ENCODE measurements at regions not wholly inside any gene's neighbourhood (a gene's known extent, or its start where the extent isn't known, plus 50 kb on each side); places are given as distances from the start of the nearest gene placed in this dataset.

GRCh38 chr10:107487284-107487683 lies 322.8 kb upstream of the SORCS1 start:
- Histone ChIP-seq H3K9ac (ENCODE audit: low read depth in 1 of 2, low read length in 2 of 2) (no peak overlapping the region), H3K27me3 (ENCODE audit: control insufficient read depth in 4 of 4, insufficient read depth in 4 of 4, low read length in 3 of 4) (no peaks in the 10 kb centered on the region), H3K4me1 (ENCODE audit: control insufficient read depth in 4 of 4, insufficient read depth in 4 of 4, low read length in 3 of 4) (peaks cover 0 to 14% (median 7%) of the 10 kb centered on the region in 4 donors), H3K9me3 (ENCODE audit: control insufficient read depth in 4 of 4, low read length in 3 of 4) (no peaks in the 10 kb centered on the region), H3K27ac (ENCODE audit: low read depth in 1 of 2, low read length in 2 of 2) (no peak overlapping the region), H3K4me3 (ENCODE audit: low read depth in 1 of 3, low read length in 3 of 3) (no peak overlapping the region), H3K36me3 (ENCODE audit: control insufficient read depth in 4 of 4, insufficient read depth in 3 of 4, low read depth in 1 of 4, low read length in 3 of 4) (no peaks in the 10 kb centered on the region)
- TF ChIP-seq FOXA1 (IDR thresholded peaks at IDR 0.05): no peak
- TF ChIP-seq FOXA2 (IDR thresholded peaks at IDR 0.05): no peak
- TF ChIP-seq GABPA (IDR thresholded peaks at IDR 0.05 in 1 of 2, conservative IDR thresholded peaks at IDR 0.05 in 1 of 2): no peak
- no peak for TF ChIP-seq YY1 (IDR thresholded peaks at IDR 0.05)
- DNase-seq (ENCODE audit: low spot score): no peak
- WGBS: 71% methylated on average over 4 of the region's 4 CpGs

GRCh38 chr10:107485019-107485418 lies 320.5 kb upstream of the SORCS1 start:
- 82% methylated on average over 2 of the region's 2 CpGs for WGBS
- TF ChIP-seq GABPA (IDR thresholded peaks at IDR 0.05 in 1 of 2, conservative IDR thresholded peaks at IDR 0.05 in 1 of 2) (no peak), REST (IDR thresholded peaks at IDR 0.05) (no peak), NR2F2 (IDR thresholded peaks at IDR 0.05) (no peak), JUND (IDR thresholded peaks at IDR 0.05) (no peak), RXRA (IDR thresholded peaks at IDR 0.05) (no peak), HNF4A (conservative IDR thresholded peaks at IDR 0.05) (no peak)
- H3K9me3 ChIP-seq (ENCODE audit: control insufficient read depth in 4 of 4, low read length in 3 of 4): no peaks in the 10 kb centered on the region

GRCh38 chr10:107481881-107482280 lies 317.4 kb upstream of the SORCS1 start:
- no peak for DNase-seq (ENCODE audit: low spot score)
- Histone ChIP-seq H3K27ac (ENCODE audit: low read depth in 1 of 2, low read length in 2 of 2) (no peak overlapping the region), H3K9me3 (ENCODE audit: control insufficient read depth in 4 of 4, low read length in 3 of 4) (no peaks in the 10 kb centered on the region), H3K4me1 (ENCODE audit: control insufficient read depth in 4 of 4, insufficient read depth in 4 of 4, low read length in 3 of 4) (no peaks in the 10 kb centered on the region), H3K9ac (ENCODE audit: low read depth in 1 of 2, low read length in 2 of 2) (no peak overlapping the region), H3K36me3 (ENCODE audit: control insufficient read depth in 4 of 4, insufficient read depth in 3 of 4, low read depth in 1 of 4, low read length in 3 of 4) (no peaks in the 10 kb centered on the region), H3K27me3 (ENCODE audit: control insufficient read depth in 4 of 4, insufficient read depth in 4 of 4, low read length in 3 of 4) (no peaks in the 10 kb centered on the region), H3K4me3 (ENCODE audit: low read depth in 1 of 3, low read length in 3 of 3) (no peak overlapping the region)
- no peak for TF ChIP-seq YY1 (IDR thresholded peaks at IDR 0.05)
- TF ChIP-seq RXRA (IDR thresholded peaks at IDR 0.05): no peak
- 93% methylated on average over 7 of the region's 7 CpGs for WGBS

More at GRCh38 chr10:107485019-107485418, 320.5 kb upstream of the SORCS1 start:
- no peak overlapping the region for H3K4me3 ChIP-seq (ENCODE audit: low read depth in 1 of 3, low read length in 3 of 3)
- DNase-seq (ENCODE audit: low spot score): no peak
- no peak overlapping the region for H3K9ac ChIP-seq (ENCODE audit: low read depth in 1 of 2, low read length in 2 of 2)
- H3K27me3 ChIP-seq (ENCODE audit: control insufficient read depth in 4 of 4, insufficient read depth in 4 of 4, low read length in 3 of 4): no peaks in the 10 kb centered on the region
- H3K4me1 ChIP-seq (ENCODE audit: control insufficient read depth in 4 of 4, insufficient read depth in 4 of 4, low read length in 3 of 4): peaks cover 0 to under 1% (median 0%) of the 10 kb centered on the region in 4 donors
- no peaks in the 10 kb centered on the region for H3K36me3 ChIP-seq (ENCODE audit: control insufficient read depth in 4 of 4, insufficient read depth in 3 of 4, low read depth in 1 of 4, low read length in 3 of 4)
- H3K27ac ChIP-seq (ENCODE audit: low read depth in 1 of 2, low read length in 2 of 2): no peak overlapping the region

GRCh38 chr10:107481224-107481623 lies 316.7 kb upstream of the SORCS1 start:
- Histone ChIP-seq H3K9ac (ENCODE audit: low read depth in 1 of 2, low read length in 2 of 2) (no peak overlapping the region), H3K4me1 (ENCODE audit: control insufficient read depth in 4 of 4, insufficient read depth in 4 of 4, low read length in 3 of 4) (peaks cover 0 to 5% (median 3%) of the 10 kb centered on the region in 4 donors), H3K27ac (ENCODE audit: low read depth in 1 of 2, low read length in 2 of 2) (no peak overlapping the region), H3K9me3 (ENCODE audit: control insufficient read depth in 4 of 4, low read length in 3 of 4) (no peaks in the 10 kb centered on the region), H3K27me3 (ENCODE audit: control insufficient read depth in 4 of 4, insufficient read depth in 4 of 4, low read length in 3 of 4) (no peaks in the 10 kb centered on the region), H3K4me3 (ENCODE audit: low read depth in 1 of 3, low read length in 3 of 3) (no peak overlapping the region), H3K36me3 (ENCODE audit: control insufficient read depth in 4 of 4, insufficient read depth in 3 of 4, low read depth in 1 of 4, low read length in 3 of 4) (no peaks in the 10 kb centered on the region)
- WGBS: 84% methylated on average over 6 of the region's 6 CpGs
- DNase-seq (ENCODE audit: low spot score): no peak
- no peak for TF ChIP-seq HNF4A (conservative IDR thresholded peaks at IDR 0.05)
- TF ChIP-seq ZBTB33 (IDR thresholded peaks at IDR 0.05): no peak
- no peak for TF ChIP-seq JUND (IDR thresholded peaks at IDR 0.05)
- no peak for TF ChIP-seq FOXA2 (IDR thresholded peaks at IDR 0.05)
- TF ChIP-seq NR2F2 (IDR thresholded peaks at IDR 0.05): no peak
- no peak for TF ChIP-seq HNF4G (IDR thresholded peaks at IDR 0.05)
- TF ChIP-seq RAD21 (IDR thresholded peaks at IDR 0.05): no peak
- no peak for TF ChIP-seq CTCF (IDR thresholded peaks at IDR 0.05; ENCODE audit: low read depth, low read length, missing input control)
- TF ChIP-seq ATF3 (IDR thresholded peaks at IDR 0.05): no peak
- TF ChIP-seq EGR1 (IDR thresholded peaks at IDR 0.05; ENCODE audit: low read depth in 2 of 2): no peak
- no peak for TF ChIP-seq YY1 (IDR thresholded peaks at IDR 0.05)
- no peak for TF ChIP-seq TAF1 (conservative IDR thresholded peaks at IDR 0.05)
- no peak for TF ChIP-seq SP1 (IDR thresholded peaks at IDR 0.05)
- no peak for TF ChIP-seq GABPA (IDR thresholded peaks at IDR 0.05 in 1 of 2, conservative IDR thresholded peaks at IDR 0.05 in 1 of 2)

Measured in liver (tissue), 8 donors.